ENCODE measurements at regions not wholly inside any gene's neighbourhood (a gene's known extent, or its start where the extent isn't known, plus 50 kb on each side); places are given as distances from the start of the nearest gene placed in this dataset.

GRCh38 chr5:42900734-42901133 is 89.0 kb upstream of the SELENOP start:
- Histone ChIP-seq H2AK5ac (ENCODE audit: low read length) (no peak overlapping the region), H2BK5ac (ENCODE audit: low read depth, low read length, poor library complexity) (no peak overlapping the region), H3K18ac (ENCODE audit: low read length) (no peak overlapping the region), H3K79me2 (ENCODE audit: control insufficient read depth, insufficient read depth, low read length, poor library complexity) (no peaks in the 10 kb centered on the region), H3K23ac (ENCODE audit: low read length) (no peak overlapping the region), H3K27me3 (ENCODE audit: insufficient read depth, low read length) (peaks cover 2% of the 10 kb centered on the region), H3K9ac (ENCODE audit: low read length) (no peak overlapping the region), H3K4me2 (ENCODE audit: low read length) (no peak overlapping the region), H3K27ac (ENCODE audit: low read depth, low read length) (no peak overlapping the region), H2AFZ (ENCODE audit: insufficient read depth, low read length, poor library complexity) (no peak overlapping the region), H3K9me3 (ENCODE audit: insufficient read depth, low read depth, low read length) (no peaks in the 10 kb centered on the region), H4K12ac (ENCODE audit: low read depth, low read length) (no peak overlapping the region), H4K8ac (ENCODE audit: low read depth, low read length) (no peak overlapping the region), H3K36me3 (ENCODE audit: control insufficient read depth in 1 of 2, insufficient read depth in 2 of 2, low read length in 2 of 2) (no peaks in the 10 kb centered on the region), H3K79me1 (ENCODE audit: low read length) (no peaks in the 10 kb centered on the region), H3K14ac (ENCODE audit: low read length) (no peak overlapping the region), H2BK12ac (ENCODE audit: low read length) (no peak overlapping the region), H3K4ac (ENCODE audit: low read depth, low read length) (no peak overlapping the region), H4K91ac (ENCODE audit: low read depth, low read length) (no peak overlapping the region), H3K4me3 (ENCODE audit: low read depth, low read length) (no peak overlapping the region), H3K4me1 (ENCODE audit: control insufficient read depth in 1 of 2, insufficient read depth in 2 of 2, low read length in 2 of 2) (no peaks in the 10 kb centered on the region), H2BK120ac (ENCODE audit: insufficient read depth, low read length, poor library complexity) (no peak overlapping the region)
- WGBS (ENCODE audit: extremely low coverage, insufficient coverage, insufficient read length), result no CpG with 5 or more reads among the region's 1 CpG
- no peak for DNase-seq

- Histone ChIP-seq H4K8ac (ENCODE audit: low read depth, low read length) (no peak overlapping the region), H3K79me2 (ENCODE audit: control insufficient read depth, insufficient read depth, low read length, poor library complexity) (no peaks in the 10 kb centered on the region), H3K79me1 (ENCODE audit: low read length) (no peaks in the 10 kb centered on the region), H3K9ac (ENCODE audit: low read length) (no peak overlapping the region), H4K91ac (ENCODE audit: low read depth, low read length) (no peak overlapping the region), H4K12ac (ENCODE audit: low read depth, low read length) (no peak overlapping the region), H3K4me2 (ENCODE audit: low read length) (no peak overlapping the region), H2AK5ac (ENCODE audit: low read length) (no peak overlapping the region), H3K4me3 (ENCODE audit: low read depth, low read length) (no peak overlapping the region), H3K27me3 (ENCODE audit: insufficient read depth, low read length) (no peaks in the 10 kb centered on the region), H2BK120ac (ENCODE audit: insufficient read depth, low read length, poor library complexity) (no peak overlapping the region), H3K23ac (ENCODE audit: low read length) (no peak overlapping the region), H3K4ac (ENCODE audit: low read depth, low read length) (no peak overlapping the region), H2BK12ac (ENCODE audit: low read length) (no peak overlapping the region), H3K4me1 (ENCODE audit: control insufficient read depth in 1 of 2, insufficient read depth in 2 of 2, low read length in 2 of 2) (no peaks in the 10 kb centered on the region), H3K18ac (ENCODE audit: low read length) (no peak overlapping the region), H3K9me3 (ENCODE audit: insufficient read depth, low read depth, low read length) (no peaks in the 10 kb centered on the region), H2BK5ac (ENCODE audit: low read depth, low read length, poor library complexity) (no peak overlapping the region), H3K27ac (ENCODE audit: low read depth, low read length) (no peak overlapping the region), H3K14ac (ENCODE audit: low read length) (no peak overlapping the region), H3K36me3 (ENCODE audit: control insufficient read depth in 1 of 2, insufficient read depth in 2 of 2, low read length in 2 of 2) (no peaks in the 10 kb centered on the region), H2AFZ (ENCODE audit: insufficient read depth, low read length, poor library complexity) (no peak overlapping the region)
- DNase-seq, result no peak
- no CpG with 5 or more reads among the region's 14 CpGs for WGBS (ENCODE audit: extremely low coverage, insufficient coverage, insufficient read length)
These were observed 87.1 kb upstream of the SELENOP start for GRCh38 chr5:42898760-42899159.

- H4K91ac ChIP-seq (ENCODE audit: low read depth, low read length), result no peak overlapping the region
- no peak overlapping the region for H3K4me2 ChIP-seq (ENCODE audit: low read length)
- H3K27me3 ChIP-seq (ENCODE audit: insufficient read depth, low read length), result no peaks in the 10 kb centered on the region
- H4K12ac ChIP-seq (ENCODE audit: low read depth, low read length), result no peak overlapping the region
- no peaks in the 10 kb centered on the region for H3K79me2 ChIP-seq (ENCODE audit: control insufficient read depth, insufficient read depth, low read length, poor library complexity)
- H3K18ac ChIP-seq (ENCODE audit: low read length), result no peak overlapping the region
- no peak overlapping the region for H3K4me3 ChIP-seq (ENCODE audit: low read depth, low read length)
- no peak overlapping the region for H3K27ac ChIP-seq (ENCODE audit: low read depth, low read length)
- no peak overlapping the region for H3K9ac ChIP-seq (ENCODE audit: low read length)
- no peak overlapping the region for H2AK5ac ChIP-seq (ENCODE audit: low read length)
- H2BK12ac ChIP-seq (ENCODE audit: low read length), result no peak overlapping the region
- H2BK5ac ChIP-seq (ENCODE audit: low read depth, low read length, poor library complexity), result no peak overlapping the region
- no peak overlapping the region for H2BK120ac ChIP-seq (ENCODE audit: insufficient read depth, low read length, poor library complexity)
- H3K9me3 ChIP-seq (ENCODE audit: insufficient read depth, low read depth, low read length), result no peaks in the 10 kb centered on the region
- H3K4me1 ChIP-seq (ENCODE audit: control insufficient read depth in 1 of 2, insufficient read depth in 2 of 2, low read length in 2 of 2), result no peaks in the 10 kb centered on the region
- DNase-seq, result no peak
- H3K79me1 ChIP-seq (ENCODE audit: low read length), result no peaks in the 10 kb centered on the region
- H2AFZ ChIP-seq (ENCODE audit: insufficient read depth, low read length, poor library complexity), result no peak overlapping the region
- H4K8ac ChIP-seq (ENCODE audit: low read depth, low read length), result no peak overlapping the region
- no peak overlapping the region for H3K23ac ChIP-seq (ENCODE audit: low read length)
- H3K14ac ChIP-seq (ENCODE audit: low read length), result no peak overlapping the region
- no CpG with 5 or more reads among the region's 3 CpGs for whole genome bisulfite sequencing (ENCODE audit: extremely low coverage, insufficient coverage, insufficient read length)
- no peaks in the 10 kb centered on the region for H3K36me3 ChIP-seq (ENCODE audit: control insufficient read depth in 1 of 2, insufficient read depth in 2 of 2, low read length in 2 of 2)
- H3K4ac ChIP-seq (ENCODE audit: low read depth, low read length), result no peak overlapping the region
These were observed 84.8 kb upstream of the SELENOP start for GRCh38 chr5:42896523-42896922.

GRCh38 chr5:42894057-42894456 is 82.4 kb upstream of the SELENOP start:
- no peak for DNase-seq
- WGBS (ENCODE audit: extremely low coverage, insufficient coverage, insufficient read length), result no CpG with 5 or more reads among the region's 20 CpGs
- no peak overlapping the region for H2AK5ac ChIP-seq (ENCODE audit: low read length)
- no peak overlapping the region for H3K4ac ChIP-seq (ENCODE audit: low read depth, low read length)
- no peak overlapping the region for H4K91ac ChIP-seq (ENCODE audit: low read depth, low read length)
- H3K79me2 ChIP-seq (ENCODE audit: control insufficient read depth, insufficient read depth, low read length, poor library complexity), result no peaks in the 10 kb centered on the region
- H3K27ac ChIP-seq (ENCODE audit: low read depth, low read length), result no peak overlapping the region
- no peak overlapping the region for H2AFZ ChIP-seq (ENCODE audit: insufficient read depth, low read length, poor library complexity)
- H3K23ac ChIP-seq (ENCODE audit: low read length), result no peak overlapping the region
- H3K27me3 ChIP-seq (ENCODE audit: insufficient read depth, low read length), result no peaks in the 10 kb centered on the region
- H3K9me3 ChIP-seq (ENCODE audit: insufficient read depth, low read depth, low read length), result no peaks in the 10 kb centered on the region
- H4K8ac ChIP-seq (ENCODE audit: low read depth, low read length), result peak overlapping the region; percentile 6
- H4K12ac ChIP-seq (ENCODE audit: low read depth, low read length), result no peak overlapping the region
- no peaks in the 10 kb centered on the region for H3K4me1 ChIP-seq (ENCODE audit: control insufficient read depth in 1 of 2, insufficient read depth in 2 of 2, low read length in 2 of 2)
- no peak overlapping the region for H3K4me3 ChIP-seq (ENCODE audit: low read depth, low read length)
- no peak overlapping the region for H2BK5ac ChIP-seq (ENCODE audit: low read depth, low read length, poor library complexity)
- no peak overlapping the region for H3K4me2 ChIP-seq (ENCODE audit: low read length)
- no peak overlapping the region for H3K18ac ChIP-seq (ENCODE audit: low read length)
- H3K14ac ChIP-seq (ENCODE audit: low read length), result no peak overlapping the region
- no peak overlapping the region for H2BK12ac ChIP-seq (ENCODE audit: low read length)
- H3K36me3 ChIP-seq (ENCODE audit: control insufficient read depth in 1 of 2, insufficient read depth in 2 of 2, low read length in 2 of 2), result no peaks in the 10 kb centered on the region
- H2BK120ac ChIP-seq (ENCODE audit: insufficient read depth, low read length, poor library complexity), result no peak overlapping the region
- H3K79me1 ChIP-seq (ENCODE audit: low read length), result no peaks in the 10 kb centered on the region
- H3K9ac ChIP-seq (ENCODE audit: low read length), result no peak overlapping the region
